Activated CD4-positive, CD25-positive, alpha-beta regulatory T cell (primary cell): ENCODE measurements at regions not wholly inside any gene's neighbourhood (a gene's known extent, or its start where the extent isn't known, plus 50 kb on each side); places are given as distances from the start of the nearest gene placed in this dataset.

Experiments
- DNase-seq, 4 experiments: peaks; one replicate each; lab custom pipeline; 2025; lab: John Stamatoyannopoulos, UW

DNA sequence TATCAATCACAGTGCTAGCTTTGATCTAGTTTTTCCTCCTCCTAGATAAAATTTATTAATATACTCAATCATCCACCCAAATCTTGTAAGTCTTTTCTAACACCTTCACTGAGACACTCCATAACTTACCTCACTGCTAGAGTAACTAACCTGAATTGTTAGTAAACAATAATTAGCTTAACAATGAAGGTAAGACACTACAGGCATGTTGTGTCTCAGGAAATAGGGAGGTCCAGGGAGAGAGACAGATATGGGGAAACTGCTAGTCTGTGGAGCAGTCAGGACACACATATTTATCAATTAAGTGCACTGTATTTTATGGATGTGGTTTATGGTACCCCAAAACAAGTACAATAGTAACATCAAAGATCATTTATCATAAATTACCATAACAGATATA, 94.2 kb upstream of the SSTR1 start:
- no peak for DNase-seq

DNA sequence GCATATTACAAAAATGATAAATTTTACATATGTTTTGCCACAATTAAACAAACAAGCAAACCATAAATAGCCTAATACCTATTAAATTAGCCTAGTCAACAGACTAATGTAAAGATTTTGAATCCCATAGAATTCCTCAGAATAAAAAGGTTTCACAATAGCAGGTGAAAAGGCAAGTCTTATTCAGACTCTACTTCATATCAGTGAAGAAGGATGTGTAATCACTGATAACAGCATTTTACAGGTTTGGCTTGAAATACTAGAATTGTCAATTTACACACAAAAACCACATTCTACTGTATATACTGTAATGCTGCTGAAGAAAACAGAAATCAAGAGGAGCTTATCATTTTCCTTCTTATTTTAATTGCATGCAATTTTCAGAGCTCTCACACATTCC, 90.8 kb upstream of the SSTR1 start:
- DNase-seq, result no peak

DNA sequence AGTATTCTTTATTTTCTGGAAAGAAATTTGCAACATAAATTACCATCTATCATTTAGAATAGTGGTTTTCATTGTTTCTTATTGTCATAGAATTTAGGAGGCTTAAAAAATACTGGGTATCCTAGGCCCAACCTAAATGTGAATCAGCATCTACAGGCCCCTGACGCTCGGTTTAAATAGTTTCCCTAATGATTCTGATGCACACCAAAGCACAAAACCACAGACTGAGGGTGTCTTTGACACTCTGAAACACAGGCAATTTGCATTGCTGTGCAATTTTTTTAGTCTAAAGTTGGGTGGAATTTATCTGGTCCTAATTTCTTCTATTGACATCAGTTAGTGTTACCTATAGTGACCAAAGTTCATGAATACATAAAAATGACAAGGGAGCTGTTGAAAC, 87.6 kb upstream of the SSTR1 start:
- no peak for DNase-seq

DNA sequence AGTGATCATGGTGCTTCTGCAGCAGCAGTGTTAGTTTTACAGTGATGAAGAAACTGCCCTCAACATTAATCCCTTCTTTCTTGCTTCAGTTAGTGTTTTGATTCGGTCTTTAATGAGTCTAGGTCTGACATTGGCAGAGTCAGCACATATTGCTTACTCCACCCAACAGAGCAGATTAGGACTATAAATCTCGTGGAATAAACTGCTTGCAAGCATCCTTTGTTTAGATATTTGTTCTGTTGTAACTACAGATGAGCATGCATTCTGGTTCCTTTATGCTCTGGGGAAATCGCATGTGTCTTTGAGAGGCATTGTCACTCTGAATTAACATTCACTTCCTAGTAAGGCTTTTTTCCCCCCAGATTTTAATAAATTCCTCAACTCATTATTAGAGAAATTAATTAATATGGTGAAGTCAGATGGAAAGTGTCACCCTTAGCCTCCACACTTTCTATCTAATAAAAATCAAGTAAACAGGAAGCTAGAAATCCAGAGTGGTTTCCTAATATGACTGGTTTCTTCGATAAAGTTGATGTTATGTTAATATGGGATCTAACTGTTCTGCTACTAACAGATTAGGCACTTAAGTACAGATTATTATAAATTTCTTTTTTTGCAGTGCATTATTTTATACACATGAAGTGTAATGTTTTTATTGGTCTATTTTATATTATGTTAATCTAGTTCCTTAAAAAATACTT, 86.2 kb upstream of the SSTR1 start:
- no peak for DNase-seq

DNA sequence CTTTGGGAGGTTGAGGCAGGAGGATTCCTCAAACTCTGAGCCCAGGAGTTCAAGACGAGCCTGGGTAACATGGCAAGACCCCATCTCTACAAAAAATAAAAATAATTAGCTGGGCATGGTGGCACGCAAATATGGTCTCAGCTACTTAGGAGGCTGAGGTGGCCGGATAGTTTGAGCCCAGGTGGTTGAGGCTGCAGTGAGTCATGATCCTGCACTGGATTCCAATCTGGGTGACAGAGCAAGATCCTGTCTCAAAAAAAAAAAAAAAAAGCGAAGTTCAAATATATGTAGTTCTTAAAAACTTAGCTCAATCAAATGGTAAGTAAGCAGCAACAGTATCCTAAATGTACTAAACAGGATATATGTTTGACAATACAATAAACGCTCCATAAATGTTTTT, 85.5 kb upstream of the SSTR1 start:
- DNase-seq, result no peak

DNA sequence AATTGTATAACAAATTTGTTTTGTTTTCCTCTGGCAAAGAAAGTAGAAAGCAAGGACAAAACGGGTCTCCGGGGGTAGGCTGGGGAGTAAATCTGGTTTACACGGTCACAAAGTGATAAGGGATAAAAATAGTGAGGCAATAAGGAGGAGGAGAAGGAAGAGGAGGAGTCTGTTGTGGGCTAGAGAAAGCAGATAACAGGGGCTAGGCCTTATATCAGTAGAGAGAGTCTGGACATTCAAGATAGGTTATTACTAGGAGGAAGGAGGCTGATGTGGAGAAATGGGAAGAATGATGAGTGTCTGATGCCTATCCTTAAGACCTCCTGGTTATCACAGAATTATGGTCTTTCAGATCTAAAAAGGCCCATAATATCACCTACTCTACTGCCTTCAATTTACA, 83.2 kb upstream of the SSTR1 start:
- no peak for DNase-seq

DNA sequence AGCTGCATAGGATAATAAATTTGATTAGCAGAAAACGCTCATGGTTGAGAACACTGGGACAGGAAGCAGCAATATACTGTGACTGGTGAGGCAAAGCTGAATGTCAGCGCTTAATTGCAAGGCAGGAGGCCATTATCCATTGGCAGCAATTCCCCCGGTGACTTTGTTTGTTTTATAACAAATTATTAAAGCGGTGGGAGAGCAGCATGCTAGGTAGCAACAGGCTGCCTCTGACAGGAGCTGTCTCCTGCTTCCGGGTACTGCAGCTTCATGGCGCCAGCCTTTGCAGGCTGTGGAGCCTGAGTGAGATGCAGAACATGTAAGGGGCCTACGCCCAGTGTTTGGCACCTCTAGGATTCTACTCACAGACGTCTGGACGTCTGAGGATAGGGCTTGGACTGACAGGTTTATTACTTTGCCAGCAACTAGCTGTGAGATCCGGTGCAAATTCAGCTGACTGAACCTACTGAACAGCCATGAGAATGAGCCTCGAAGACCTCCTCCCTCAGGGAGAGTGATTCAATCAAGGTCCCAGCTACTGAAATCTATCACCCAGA, 82.1 kb upstream of the SSTR1 start:
- no peak for DNase-seq

DNA sequence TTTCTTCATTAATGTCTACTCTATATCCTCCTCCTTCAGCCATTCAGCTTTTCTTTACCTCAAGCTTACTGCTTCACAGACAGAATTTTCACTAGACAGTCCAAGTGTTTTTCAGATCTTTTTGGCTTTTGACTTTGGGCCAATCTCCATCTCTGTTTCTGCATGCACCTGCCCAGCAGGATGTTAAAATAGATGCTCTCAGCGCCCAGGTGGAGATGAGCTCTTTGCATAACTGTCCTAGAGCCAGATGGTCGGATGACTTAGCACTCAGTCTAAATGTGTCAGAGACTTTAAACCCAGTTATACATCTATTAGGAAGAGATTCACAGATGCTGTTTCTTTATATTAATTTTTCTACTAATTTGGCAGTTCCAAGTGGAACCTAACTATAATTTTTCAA, 80.3 kb upstream of the SSTR1 start:
- DNase-seq, result no peak

DNA sequence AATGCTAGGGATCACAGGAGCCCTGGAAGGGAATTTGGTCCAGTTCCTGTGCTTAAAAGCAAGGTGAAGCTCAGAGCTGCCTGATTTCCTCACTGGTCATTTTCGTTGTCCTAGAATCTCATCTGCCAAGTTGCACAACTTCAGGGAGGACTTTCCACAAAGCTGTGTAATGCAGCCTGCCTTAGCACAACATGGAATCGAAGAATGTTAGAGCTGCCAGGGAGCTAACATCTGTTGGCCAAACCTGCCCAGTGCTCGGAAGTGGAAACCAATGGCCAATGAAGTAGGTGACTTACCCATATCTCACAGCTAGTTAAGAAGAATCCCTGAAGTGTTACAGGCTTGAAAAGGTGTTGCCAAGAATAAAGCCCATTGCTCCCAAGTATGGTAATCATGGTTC, 79.9 kb upstream of the SSTR1 start:
- no peak for DNase-seq

DNA sequence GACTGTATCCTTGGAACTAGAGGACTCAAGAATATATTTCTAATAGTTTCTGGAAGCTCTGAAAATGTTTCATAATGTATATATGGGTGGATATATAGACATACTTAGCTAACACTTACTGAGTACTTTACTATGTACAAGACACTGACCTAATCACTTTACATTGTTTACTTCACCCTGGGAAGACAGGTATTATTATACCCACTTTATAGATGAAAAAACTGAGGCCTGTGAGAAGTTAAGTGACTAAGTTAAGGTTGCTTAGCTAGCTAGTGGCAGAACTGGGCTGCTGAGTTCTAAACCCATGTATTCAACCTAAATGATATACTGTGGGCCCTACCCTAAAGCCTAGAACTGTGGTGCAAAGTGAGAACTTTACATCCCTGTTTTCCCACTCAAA, 79.1 kb upstream of the SSTR1 start:
- no peak for DNase-seq

DNA sequence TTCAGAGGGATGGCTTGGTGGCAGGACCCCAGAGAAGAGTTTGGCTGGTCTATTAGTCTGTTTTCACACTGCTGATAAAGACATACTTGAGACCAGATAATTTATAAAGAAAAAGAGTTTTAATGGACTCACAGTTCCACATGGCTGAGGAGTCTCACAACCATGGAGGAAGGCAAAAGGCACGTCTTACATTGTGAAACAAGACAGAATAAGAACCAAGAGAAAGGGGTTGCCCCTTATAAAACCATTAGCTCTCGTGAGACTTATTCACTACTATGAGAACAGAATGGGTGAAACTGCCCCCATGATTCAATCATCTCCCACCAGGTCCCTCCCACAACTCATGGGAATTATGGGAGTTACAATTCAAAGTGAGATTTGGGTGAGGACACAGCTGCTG, 78.5 kb upstream of the SSTR1 start:
- no peak for DNase-seq

DNA sequence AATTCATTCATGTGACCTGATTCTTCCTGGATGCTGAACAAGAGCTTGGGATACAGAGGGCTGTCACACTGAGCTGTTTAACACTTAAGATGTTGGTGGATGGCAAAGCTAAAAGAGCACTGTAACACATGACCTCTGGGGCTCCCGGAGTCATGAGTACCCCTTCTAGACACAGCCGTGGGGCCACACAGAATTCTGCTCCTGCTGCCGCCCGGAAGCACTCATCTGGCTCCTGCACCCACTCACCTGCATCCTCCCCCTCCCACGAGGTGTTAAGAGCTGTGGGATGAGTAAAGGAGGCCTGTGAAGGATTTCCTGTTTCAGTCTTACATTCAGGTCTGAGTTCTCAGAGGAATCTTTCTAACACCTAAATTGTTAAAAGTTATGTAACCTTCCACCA, 78.0 kb upstream of the SSTR1 start:
- DNase-seq, result no peak

DNA sequence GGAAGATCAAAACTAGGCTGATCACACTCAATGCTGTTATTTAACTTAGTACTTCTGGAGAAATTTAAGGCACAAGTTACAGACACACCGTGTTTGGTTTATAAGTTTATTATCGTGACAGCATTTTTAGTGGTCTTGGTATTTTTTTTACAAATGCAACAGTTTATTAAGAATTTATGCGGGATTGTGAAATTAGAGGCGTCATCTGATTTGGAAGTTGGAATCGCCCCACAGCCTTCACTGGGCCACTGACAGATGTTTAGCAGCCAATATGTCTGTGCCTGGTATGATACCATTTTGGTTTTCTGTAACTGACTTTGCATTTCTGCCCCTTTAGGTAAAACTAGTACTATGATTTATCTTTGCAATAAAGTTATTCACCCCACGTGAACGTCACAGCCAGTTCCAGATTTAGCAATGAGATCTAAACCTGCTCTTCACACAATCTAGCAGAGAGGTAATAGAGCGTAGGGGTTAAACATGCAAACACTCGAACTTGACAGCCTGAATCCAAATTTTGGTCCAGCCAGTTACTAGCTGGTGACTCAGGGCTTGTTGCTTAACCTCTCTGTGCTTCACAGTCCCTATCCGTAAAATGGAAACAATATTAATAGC, 73.2 kb upstream of the SSTR1 start:
- DNase-seq, result no peak

DNA sequence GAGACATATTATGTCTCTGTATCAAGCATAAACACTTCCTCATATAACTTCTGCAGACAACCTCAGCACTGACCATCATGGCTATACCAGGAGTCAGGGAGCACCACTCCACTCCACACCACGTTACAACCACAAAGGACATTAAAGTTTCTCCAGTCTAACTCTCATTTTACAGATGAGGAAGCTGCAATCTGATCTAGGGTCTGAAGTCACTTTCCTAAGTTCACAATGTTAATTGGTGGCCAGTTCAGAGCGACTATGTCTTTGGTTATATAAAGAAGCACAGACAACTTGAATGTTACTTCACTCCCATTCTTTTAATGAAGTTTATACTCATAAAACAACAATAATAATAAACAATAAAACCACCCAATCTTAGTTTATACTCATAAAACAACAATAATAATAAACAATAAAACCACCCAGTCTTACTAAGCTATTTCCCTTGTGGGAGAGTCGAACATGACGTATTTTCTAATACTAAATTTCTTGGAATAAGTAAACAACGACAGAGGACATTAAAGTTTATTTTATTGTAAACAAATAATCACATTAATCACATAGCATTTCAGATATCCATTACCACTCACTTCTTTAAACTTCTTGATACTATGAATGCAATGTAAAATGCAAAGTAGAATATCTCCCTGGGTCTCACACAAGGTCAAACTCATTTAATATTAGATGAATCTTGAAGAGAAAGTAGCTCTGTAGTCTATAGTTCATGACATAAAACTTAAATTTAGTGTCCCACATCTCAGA, 72.4 kb upstream of the SSTR1 start:
- DNase-seq, result no peak

DNA sequence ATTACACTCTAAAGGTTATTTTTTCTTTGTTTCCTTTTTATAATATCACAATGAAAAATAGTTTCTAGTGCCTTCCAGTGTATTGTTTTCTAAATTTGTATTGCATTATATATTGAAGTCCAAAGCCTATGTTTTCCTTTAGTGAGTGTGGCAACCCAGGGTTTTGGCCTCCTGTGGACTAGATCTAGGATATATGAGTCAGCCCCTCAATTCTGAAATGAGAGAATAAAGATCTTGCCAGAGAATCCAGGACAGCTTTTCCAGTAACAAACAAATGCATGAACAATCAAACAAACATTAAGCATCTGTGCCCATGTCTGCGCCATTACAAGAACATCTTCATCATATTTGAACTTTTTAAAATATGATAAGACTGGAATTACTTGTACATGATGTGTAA, 70.7 kb upstream of the SSTR1 start:
- DNase-seq, result no peak

DNA sequence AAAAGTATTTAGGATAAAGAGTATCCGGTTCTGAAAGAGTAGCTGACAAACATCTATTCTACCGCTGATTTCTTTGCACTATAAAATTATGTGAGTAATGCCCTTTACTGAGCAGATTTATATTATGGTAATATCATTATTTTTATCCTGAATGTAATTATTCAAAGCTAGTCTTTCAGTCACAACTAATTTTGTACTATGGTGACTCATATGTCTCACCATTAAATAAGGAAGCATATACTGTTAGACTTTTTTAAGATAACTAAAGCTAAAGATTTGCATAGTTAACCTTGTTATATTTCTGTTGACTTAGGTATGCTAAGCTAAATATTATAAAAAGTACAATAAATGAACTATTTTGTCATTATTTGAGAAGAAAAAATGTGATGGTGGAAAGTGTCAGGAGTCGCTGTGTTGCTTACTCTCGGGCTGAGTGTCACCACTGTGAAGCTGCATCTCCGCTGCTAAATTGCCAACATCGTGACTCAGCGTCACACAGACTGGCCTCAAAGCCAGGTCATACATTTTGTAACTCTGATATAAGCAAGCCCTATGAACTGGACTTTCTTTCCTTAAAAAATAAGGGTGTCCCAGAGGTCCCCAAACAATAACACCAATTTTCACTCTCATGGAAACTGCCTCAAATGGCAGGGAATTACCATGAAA, 69.1 kb upstream of the SSTR1 start:
- DNase-seq, result no peak

DNA sequence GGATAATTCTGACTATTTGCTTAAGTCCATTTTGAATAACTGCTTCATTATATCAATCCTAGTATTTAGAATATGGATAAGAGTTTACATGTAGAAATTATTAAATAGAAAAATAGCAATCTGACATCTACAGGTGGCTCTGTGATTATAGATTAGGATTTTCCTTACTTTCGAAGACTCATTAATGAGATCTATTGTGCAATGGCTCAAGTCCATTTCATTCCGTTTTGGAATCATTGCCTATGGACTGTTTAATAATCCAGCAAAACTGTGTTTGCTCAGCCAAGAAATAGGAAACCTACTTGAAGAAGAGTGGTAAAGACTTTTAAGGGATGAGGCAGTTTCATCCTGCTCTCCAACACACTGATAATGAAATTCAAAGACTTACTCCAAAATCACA, 67.8 kb upstream of the SSTR1 start:
- DNase-seq, result no peak

DNA sequence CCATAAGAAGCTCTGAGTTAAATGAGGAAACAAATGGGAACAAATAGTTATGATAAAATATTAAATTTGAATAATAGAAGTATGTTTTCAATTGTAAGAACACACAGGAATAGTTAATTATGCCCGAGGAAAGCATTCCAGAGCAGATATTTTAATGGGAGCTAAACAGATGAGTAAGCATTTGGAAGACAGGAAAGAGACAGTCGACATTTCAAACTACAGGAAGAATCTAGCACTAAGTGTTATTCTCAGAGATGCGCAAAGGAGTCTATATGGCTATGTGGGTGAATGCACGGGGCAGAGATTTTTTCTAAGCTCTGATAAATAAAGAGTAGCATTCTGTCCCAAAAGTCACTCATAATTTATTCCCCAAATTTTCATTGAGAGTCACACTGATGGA, 64.5 kb upstream of the SSTR1 start:
- DNase-seq, result no peak

DNA sequence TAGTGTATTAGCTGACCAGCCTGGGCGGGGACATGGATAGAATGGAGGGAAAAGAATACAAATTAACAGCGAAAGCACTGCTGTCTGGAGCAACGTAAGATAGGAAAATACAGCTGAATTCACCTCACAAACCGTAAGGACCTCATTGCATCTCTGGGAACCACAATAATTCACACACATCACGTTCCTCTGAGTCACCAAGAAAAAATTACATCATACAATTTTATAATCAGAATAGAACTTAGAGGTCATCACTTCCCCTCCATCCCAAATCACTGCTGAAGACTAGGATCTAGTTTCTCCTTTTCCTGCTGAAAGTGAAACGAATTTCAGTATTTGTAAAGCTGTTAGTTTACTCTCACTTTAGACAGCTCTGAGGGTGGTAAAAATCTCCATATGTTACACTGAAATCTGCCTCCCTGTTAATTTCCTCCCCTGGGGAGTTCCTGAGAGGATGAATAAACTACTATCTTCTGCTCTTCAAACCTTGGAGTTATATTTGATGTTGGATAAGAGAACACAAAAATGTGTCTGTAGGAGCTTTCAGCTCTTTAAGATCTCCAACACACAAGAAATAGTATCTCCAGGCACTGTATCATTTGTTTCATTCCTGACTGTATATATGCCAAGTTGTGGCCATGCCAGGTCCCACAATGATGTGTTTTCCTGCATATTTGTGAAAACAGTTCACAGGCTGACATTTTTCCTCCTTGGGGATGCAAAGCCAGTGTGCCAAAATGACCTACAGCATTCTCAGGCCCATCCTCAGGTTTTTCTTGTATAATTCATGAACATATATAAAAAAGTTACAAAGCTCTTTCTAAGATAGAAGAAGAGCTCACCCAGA, 63.8 kb upstream of the SSTR1 start:
- DNase-seq, result no peak

DNA sequence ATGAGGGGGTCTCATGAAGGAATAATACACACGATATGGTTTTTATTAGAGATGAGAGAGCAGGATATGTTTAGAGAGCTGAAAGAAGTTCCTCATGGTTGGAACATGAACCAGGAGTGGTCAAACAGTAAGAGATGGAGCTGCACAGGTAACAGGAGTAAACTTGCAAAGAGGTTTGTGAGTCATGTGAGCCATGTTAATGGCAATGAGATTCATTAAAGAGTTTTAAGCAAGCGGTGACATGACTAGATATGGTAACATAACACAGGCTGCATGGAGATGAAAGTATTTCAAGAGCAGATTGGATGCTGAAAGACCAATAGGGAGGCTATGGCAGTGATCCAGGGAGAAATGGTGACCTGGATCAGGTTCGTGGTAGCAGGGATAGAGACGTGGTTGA, 62.6 kb upstream of the SSTR1 start:
- no peak for DNase-seq

DNA sequence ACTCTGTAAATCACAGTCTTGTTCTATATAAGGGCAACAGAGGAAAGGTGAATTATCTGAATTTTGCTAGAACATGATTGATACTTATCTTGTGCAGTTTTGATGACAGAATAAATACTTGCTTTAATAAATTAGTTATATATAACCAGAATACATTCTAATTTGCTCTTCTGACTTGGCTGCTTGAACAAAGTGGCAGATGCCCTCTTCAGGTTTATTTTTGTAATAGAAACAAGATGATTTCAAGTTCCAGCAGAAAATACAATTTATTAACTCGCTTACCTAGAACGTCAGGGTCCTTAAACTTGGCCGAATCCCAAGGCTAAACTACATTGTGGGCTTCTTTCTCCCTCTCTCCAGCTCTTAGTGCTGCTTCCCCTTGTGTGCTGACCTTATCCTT, 57.6 kb upstream of the SSTR1 start:
- no peak for DNase-seq
